Left ventricle myocardium inferior (tissue), 1 donor: ENCODE measurements at regions not wholly inside any gene's neighbourhood (a gene's known extent, or its start where the extent isn't known, plus 50 kb on each side); places are given as distances from the start of the nearest gene placed in this dataset.

Experiments used
- DNase-seq: peaks from one replicate; pipeline ENCODE4 v3.0.0-alpha.2; 2020
- H3K27ac ChIP-seq: fragments of 200-600 bp; replicated peaks from 2 replicates; pipeline ENCODE4 v1.8.0; 2021
- H3K27me3 ChIP-seq: fragments of 200-600 bp; 2 replicates; pipeline ENCODE4 v1.8.0; 2021; ENCODE audit warnings: low read depth
- H3K36me3 ChIP-seq: fragments of 200-600 bp; 2 replicates; pipeline ENCODE4 v1.8.0; 2021
- H3K4me1 ChIP-seq: fragments of 200-600 bp; 2 replicates; pipeline ENCODE4 v1.8.0; 2021
- H3K4me3 ChIP-seq: fragments of 200-600 bp; 2 replicates; pipeline ENCODE4 v1.8.0; 2021; ENCODE audit warnings: mild to moderate bottlenecking, moderate library complexity
- H3K9me3 ChIP-seq: fragments of 200-600 bp; replicated peaks from 2 replicates; pipeline ENCODE4 v1.8.0; 2021
- intact Hi-C: fragments of 100-400 bp; cut with micrococcal nuclease; formaldehyde crosslinking; loops from one replicate; pipeline ENCODE4 v1.11.0; 2022
- TF ChIP-seq, protein P1 (sequence below): fragments of 200-600 bp; IDR thresholded peaks from 2 replicates; pipeline ENCODE4 v1.8.0; 2021; ENCODE audit warnings: antibody characterized with exemption, mild to moderate bottlenecking, borderline replicate concordance
- donor health status: DM: no; HTN: yes; CAD: no; lungs with severe emphysema.

DNA sequence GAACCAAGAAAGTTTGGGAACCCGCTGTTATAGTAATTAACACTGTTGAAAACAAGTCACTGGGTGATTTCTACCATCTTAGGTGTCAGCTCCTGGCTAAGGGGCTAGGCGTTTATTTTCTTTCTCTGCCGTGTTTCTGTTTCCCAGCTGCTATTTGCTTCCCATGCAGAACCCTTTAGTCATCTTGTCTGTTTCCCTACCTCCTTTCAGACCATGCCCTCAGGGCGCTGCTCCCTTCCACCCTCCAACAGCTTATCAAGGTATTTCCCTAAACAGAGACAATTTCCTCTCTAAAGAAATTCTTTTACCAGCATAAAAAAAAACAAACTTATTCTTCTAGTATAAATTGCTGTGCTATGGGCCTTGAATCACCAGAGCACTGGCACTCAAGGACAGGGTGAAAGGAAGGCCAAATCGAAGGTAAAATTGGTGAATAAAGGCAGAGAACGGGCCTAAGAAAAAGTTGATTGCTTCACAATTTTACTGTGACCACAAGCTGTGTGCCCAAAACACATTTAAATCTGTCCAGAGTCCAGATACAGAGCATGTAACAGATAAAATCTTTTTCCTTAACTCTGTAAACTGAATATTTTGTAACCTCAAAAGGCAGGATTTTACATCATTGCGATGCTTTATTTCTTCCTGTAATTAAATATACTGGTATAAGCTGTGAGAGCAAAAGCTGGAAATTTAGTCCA, 319.2 kb downstream of the ZNF621 start:
- TF ChIP-seq, protein P1, sequence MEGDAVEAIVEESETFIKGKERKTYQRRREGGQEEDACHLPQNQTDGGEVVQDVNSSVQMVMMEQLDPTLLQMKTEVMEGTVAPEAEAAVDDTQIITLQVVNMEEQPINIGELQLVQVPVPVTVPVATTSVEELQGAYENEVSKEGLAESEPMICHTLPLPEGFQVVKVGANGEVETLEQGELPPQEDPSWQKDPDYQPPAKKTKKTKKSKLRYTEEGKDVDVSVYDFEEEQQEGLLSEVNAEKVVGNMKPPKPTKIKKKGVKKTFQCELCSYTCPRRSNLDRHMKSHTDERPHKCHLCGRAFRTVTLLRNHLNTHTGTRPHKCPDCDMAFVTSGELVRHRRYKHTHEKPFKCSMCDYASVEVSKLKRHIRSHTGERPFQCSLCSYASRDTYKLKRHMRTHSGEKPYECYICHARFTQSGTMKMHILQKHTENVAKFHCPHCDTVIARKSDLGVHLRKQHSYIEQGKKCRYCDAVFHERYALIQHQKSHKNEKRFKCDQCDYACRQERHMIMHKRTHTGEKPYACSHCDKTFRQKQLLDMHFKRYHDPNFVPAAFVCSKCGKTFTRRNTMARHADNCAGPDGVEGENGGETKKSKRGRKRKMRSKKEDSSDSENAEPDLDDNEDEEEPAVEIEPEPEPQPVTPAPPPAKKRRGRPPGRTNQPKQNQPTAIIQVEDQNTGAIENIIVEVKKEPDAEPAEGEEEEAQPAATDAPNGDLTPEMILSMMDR, result no peak
- intact Hi-C loops, result no loop called here
- no peaks in the 10 kb centered on the region for H3K36me3 ChIP-seq
- peak overlapping the region; percentile 11 for H3K27ac ChIP-seq
- DNase-seq, result no peak
- no peak overlapping the region for H3K4me3 ChIP-seq
- peaks cover 19% of the 10 kb centered on the region for H3K4me1 ChIP-seq
- peaks cover 5% of the 10 kb centered on the region for H3K9me3 ChIP-seq
- H3K27me3 ChIP-seq, result no peaks in the 10 kb centered on the region

DNA sequence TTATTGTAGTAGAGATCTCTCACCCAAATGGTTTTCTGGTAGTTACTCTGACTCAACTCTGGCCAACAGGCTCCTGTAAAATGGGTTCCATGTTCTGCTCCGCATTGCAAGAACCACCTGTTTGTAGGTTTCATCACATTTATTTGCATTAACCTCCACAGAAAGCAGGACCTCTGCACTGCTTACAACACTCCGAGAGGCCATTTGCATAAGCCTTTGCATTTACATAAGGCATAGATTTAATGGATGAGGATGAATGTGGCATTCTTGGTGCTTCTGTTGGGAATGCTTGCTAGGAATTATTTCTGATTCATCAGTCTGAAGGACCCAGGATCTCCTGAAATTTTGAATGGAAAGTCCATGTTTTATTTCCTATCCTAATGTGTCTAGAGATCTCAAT, 320.1 kb downstream of the ZNF621 start:
- Histone ChIP-seq H3K27ac (no peak overlapping the region), H3K4me3 (no peak overlapping the region), H3K9me3 (peaks cover 5% of the 10 kb centered on the region), H3K4me1 (peaks cover 19% of the 10 kb centered on the region), H3K27me3 (no peaks in the 10 kb centered on the region), H3K36me3 (no peaks in the 10 kb centered on the region)
- DNase-seq, result no peak
- intact Hi-C loops, result no loop called here
- TF ChIP-seq, protein P1, result no peak

DNA sequence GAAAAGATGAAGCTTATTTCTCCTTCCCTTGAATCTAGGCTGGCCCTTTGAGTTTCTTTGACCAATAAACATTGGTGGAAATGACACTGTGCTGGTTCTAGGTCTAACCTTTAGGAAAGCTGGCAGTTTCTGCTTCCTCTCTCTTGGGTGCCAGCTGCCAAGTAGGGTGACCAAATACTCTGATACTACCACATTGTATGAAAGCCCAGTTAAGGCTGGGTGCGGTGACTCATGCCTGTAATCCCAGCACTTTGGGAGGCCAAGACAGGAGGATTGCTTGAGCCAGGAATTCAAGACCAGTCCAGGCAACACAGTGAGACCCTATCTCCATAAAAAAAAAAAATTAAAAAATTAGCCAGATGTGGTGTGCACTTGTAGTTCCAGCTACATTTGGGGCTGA, 320.7 kb downstream of the ZNF621 start:
- Histone ChIP-seq H3K36me3 (no peaks in the 10 kb centered on the region), H3K4me3 (no peak overlapping the region), H3K27ac (no peak overlapping the region), H3K9me3 (peaks cover 5% of the 10 kb centered on the region), H3K4me1 (peaks cover 19% of the 10 kb centered on the region), H3K27me3 (no peaks in the 10 kb centered on the region)
- intact Hi-C loops, result no loop called here
- TF ChIP-seq, protein P1, result no peak
- no peak for DNase-seq

DNA sequence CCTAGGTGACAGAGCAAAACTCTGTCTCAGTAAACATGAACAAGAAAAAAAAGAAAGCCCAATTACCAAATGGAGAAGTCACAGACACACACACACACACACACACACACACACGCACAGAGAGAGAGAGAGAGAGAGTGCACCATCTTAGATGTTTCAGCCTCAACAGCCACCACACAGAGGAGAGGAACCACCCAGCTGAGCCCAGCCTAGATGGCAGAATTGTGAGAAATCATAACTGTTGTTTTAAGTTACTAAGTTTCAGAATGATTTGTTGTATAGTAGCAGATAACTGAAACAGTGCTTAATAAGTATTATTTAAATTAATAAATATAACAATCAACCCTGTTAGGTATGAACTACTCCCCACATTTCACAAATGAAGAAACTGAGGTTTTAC, 321.2 kb downstream of the ZNF621 start:
- Histone ChIP-seq H3K4me1 (peaks cover 19% of the 10 kb centered on the region), H3K27ac (no peak overlapping the region), H3K36me3 (no peaks in the 10 kb centered on the region), H3K4me3 (no peak overlapping the region), H3K27me3 (no peaks in the 10 kb centered on the region), H3K9me3 (peaks cover 5% of the 10 kb centered on the region)
- intact Hi-C loops, result no loop called here
- DNase-seq, result no peak
- TF ChIP-seq, protein P1, result no peak

DNA sequence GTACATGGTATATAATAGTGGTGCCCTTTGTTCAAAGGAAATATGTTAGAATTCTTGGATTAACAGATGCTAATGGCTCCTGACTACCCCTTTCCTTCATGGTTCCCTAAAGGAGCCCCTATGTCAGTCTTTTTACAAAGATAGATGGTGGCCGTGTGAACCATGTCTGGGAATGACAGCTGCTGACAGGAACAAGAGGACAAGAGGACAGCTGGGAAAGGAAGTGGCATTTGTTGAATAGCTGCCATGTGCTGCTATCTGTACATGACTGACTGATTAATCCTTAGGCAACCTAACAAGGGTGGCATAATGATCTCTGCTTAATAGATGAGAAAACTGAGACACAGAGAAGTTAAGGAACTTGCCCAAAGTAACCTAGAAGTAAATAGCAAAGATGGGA, 321.7 kb downstream of the ZNF621 start:
- Histone ChIP-seq H3K4me3 (no peak overlapping the region), H3K4me1 (peaks cover 19% of the 10 kb centered on the region)

More for the DNA sequence above, 321.7 kb downstream of the ZNF621 start:
- H3K27ac ChIP-seq, result no peak overlapping the region
- DNase-seq, result no peak
- H3K27me3 ChIP-seq, result no peaks in the 10 kb centered on the region
- TF ChIP-seq, protein P1, result no peak
- H3K36me3 ChIP-seq, result no peaks in the 10 kb centered on the region
- H3K9me3 ChIP-seq, result peaks cover 5% of the 10 kb centered on the region
- intact Hi-C loops, result no loop called here
